Glutamatergic neuron (in vitro differentiated cells): ENCODE measurements at regions not wholly inside any gene's neighbourhood (a gene's known extent, or its start where the extent isn't known, plus 50 kb on each side); places are given as distances from the start of the nearest gene placed in this dataset.
"Not testable (repeated sequence)": the region's sequence is repeated elsewhere in the genome, so short reads cannot be mapped to it uniquely, and the experiment has no call there.

Source experiments
- DNase-seq: peaks from one replicate; pipeline ENCODE4 v3.0.0; 2022
- H3K27ac Mint-ChIP-seq: one replicate; pipeline ENCODE4 v1.8.0; 2020; ENCODE audit warnings: mild to moderate bottlenecking, mixed read lengths, inconsistent platforms; ENCODE audit not compliant: unreplicated experiment
- H3K27me3 Mint-ChIP-seq: one replicate; pipeline ENCODE4 v1.8.0; 2020; ENCODE audit warnings: mild to moderate bottlenecking, moderate library complexity, mixed read lengths, inconsistent platforms; ENCODE audit not compliant: unreplicated experiment
- H3K36me3 Mint-ChIP-seq: one replicate; pipeline ENCODE4 v1.8.0; 2020; ENCODE audit warnings: mild to moderate bottlenecking, mixed read lengths, inconsistent platforms; ENCODE audit not compliant: unreplicated experiment
- H3K4me1 Mint-ChIP-seq: one replicate; pipeline ENCODE4 v1.8.0; 2020; ENCODE audit warnings: mild to moderate bottlenecking, low read depth, mixed read lengths, inconsistent platforms; ENCODE audit not compliant: unreplicated experiment
- H3K4me3 Mint-ChIP-seq: one replicate; pipeline ENCODE4 v1.8.0; 2020; ENCODE audit warnings: mild to moderate bottlenecking, mixed read lengths, inconsistent platforms; ENCODE audit not compliant: unreplicated experiment
- H3K9me3 Mint-ChIP-seq: one replicate; pipeline ENCODE4 v1.8.0; 2020; ENCODE audit warnings: mild to moderate bottlenecking, moderate library complexity, mixed read lengths, inconsistent platforms; ENCODE audit not compliant: unreplicated experiment
- TF ChIP-seq, protein P1 (sequence below): fragments of 200-600 bp; sonication (generic); IDR thresholded peaks from one replicate; pipeline ENCODE4 v1.5.0; 2021; ENCODE audit not compliant: partially characterized antibody, unreplicated experiment

DNA sequence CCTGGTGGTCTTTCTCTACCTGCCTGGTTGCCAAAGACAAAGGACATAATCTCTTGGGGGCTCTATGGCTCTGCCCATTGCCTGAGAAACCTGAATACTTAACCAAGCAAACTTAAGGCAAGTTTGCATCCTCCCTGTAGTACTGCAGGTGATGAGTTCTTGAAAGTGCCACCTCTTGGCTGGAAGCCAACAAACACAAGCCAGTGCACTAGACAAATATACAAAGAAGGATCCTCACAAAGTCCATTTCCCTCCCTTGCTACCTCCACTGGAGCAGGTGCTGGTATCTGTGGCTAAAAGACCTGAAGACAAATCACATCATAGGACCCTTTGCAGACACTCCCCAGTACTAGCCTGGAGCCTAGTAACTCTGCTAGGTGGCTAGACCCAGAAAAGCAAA, 772.3 kb downstream of the SI start:
- TF ChIP-seq, protein P1, sequence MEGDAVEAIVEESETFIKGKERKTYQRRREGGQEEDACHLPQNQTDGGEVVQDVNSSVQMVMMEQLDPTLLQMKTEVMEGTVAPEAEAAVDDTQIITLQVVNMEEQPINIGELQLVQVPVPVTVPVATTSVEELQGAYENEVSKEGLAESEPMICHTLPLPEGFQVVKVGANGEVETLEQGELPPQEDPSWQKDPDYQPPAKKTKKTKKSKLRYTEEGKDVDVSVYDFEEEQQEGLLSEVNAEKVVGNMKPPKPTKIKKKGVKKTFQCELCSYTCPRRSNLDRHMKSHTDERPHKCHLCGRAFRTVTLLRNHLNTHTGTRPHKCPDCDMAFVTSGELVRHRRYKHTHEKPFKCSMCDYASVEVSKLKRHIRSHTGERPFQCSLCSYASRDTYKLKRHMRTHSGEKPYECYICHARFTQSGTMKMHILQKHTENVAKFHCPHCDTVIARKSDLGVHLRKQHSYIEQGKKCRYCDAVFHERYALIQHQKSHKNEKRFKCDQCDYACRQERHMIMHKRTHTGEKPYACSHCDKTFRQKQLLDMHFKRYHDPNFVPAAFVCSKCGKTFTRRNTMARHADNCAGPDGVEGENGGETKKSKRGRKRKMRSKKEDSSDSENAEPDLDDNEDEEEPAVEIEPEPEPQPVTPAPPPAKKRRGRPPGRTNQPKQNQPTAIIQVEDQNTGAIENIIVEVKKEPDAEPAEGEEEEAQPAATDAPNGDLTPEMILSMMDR, result no peak
- DNase-seq, result no peak
- H3K36me3 Mint-ChIP-seq, result no peaks in the 10 kb centered on the region
- peaks cover 3% of the 10 kb centered on the region for H3K9me3 Mint-ChIP-seq
- H3K27ac Mint-ChIP-seq, result no peak overlapping the region
- H3K4me1 Mint-ChIP-seq, result no peaks in the 10 kb centered on the region
- H3K27me3 Mint-ChIP-seq, result peaks cover 4% of the 10 kb centered on the region
- no peak overlapping the region for H3K4me3 Mint-ChIP-seq

DNA sequence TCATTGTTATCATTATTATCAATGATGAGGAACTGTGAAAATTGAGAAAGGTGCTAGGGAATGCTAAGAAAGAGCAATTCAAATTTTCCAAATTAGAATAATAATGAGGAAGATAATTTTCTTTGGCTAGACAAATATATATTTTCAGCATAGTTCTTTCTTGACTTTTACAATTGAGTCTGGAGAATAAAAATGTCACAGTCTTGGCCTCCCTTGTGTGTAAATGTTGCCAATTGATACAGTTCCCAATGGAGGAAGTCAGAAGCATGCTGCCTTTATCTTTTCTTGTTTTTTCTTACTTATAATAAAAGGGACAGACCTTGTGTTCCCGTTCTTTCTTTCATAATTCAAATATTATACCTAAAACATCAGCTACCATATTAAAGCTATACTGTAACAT, 774.4 kb downstream of the SI start:
- H3K36me3 Mint-ChIP-seq, result no peaks in the 10 kb centered on the region
- no peak overlapping the region for H3K27ac Mint-ChIP-seq
- no peak for DNase-seq
- peaks cover 3% of the 10 kb centered on the region for H3K9me3 Mint-ChIP-seq
- no peak overlapping the region for H3K4me3 Mint-ChIP-seq
- TF ChIP-seq, protein P1, result no peak
- H3K27me3 Mint-ChIP-seq, result peaks cover 4% of the 10 kb centered on the region
- no peaks in the 10 kb centered on the region for H3K4me1 Mint-ChIP-seq

DNA sequence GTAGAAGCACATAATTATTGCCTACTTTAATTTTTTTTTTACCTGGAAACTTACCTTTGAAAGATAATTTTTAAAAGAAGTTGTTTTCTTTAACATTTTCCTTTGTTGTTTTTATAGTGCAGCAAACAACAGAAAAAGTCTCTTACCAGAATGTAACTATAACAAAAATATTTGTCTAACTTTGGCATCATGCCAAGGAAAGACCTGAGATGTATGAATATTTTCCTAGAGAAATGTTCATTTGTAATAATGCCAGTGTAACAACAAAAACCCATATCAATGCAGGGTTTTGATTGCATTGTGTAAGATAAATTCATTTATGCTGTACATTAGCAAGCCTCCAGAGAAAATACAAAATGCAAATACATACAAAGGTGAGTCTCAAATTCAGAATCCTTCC, 775.7 kb downstream of the SI start:
- H3K36me3 Mint-ChIP-seq, result no peaks in the 10 kb centered on the region
- no peak overlapping the region for H3K4me3 Mint-ChIP-seq
- H3K4me1 Mint-ChIP-seq, result no peaks in the 10 kb centered on the region
- no peak for DNase-seq
- no peaks in the 10 kb centered on the region for H3K27me3 Mint-ChIP-seq
- H3K27ac Mint-ChIP-seq, result no peak overlapping the region
- H3K9me3 Mint-ChIP-seq, result no peaks in the 10 kb centered on the region
- TF ChIP-seq, protein P1, result no peak

DNA sequence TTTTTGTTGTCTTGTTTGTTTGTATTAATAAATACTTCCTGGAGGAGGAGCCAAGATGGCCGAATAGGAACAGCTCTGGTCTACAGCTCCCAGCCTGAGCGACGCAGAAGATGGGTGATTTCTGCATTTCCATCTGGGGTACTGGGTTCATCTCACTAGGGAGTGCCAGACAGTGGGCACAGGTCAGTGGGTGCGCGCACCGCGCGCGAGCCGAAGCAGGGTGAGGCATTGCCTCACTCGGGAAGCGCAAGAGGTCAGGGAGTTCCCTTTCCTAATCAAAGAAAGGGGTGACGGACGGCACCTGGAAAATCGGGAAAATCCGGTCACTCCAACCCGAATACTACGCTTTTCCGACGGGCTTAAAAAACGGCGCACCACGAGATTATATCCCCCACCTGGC, 786.8 kb downstream of the SI start:
- not testable (repeated sequence) for H3K4me1 Mint-ChIP-seq, H3K27ac Mint-ChIP-seq, H3K4me3 Mint-ChIP-seq, H3K9me3 Mint-ChIP-seq, H3K27me3 Mint-ChIP-seq, DNase-seq, H3K36me3 Mint-ChIP-seq

DNA sequence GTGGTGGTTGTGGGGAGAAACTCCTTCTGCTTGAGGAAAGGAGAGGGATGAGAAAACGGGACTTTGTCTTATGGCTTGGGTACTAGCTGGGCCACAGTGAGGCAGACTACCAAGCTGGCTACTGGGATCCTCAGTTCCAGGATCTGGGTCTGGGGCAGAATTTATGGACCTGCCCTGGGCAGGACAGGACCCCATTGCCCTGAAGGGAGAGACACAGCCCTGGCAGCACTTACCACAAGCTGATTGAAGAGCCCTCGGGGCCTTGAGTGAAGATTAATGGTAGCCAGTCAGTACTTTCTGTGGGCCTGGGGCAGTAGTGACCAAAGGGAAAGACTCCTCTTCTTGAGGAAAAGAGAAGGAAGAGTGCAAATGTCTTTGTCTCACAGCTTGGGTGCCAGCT, 799.7 kb downstream of the SI start:
- Mint-ChIP-seq H3K27ac (no peak overlapping the region), H3K9me3 (no peaks in the 10 kb centered on the region), H3K4me3 (no peak overlapping the region), H3K4me1 (no peaks in the 10 kb centered on the region), H3K36me3 (no peaks in the 10 kb centered on the region), H3K27me3 (no peaks in the 10 kb centered on the region)
- TF ChIP-seq, protein P1, result no peak
- DNase-seq, result no peak

DNA sequence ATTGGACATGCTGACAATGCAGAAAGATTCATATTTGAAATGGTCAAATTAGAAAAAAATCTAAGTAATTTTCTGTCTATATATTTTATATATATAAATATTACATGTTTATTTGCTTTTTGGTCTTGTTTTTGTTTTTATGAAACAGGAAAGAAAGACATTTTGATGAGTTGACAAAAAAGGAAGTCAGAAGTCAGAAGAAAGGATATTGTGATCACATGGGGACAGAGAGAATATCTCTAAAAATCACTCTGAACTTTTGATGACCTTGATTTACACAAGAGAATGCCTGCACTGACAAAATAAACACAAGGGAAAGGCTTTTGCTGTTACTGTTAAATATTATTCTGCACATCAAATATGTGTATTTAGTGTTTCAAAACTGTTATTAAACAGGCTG, 811.2 kb downstream of the SI start:
- Mint-ChIP-seq H3K4me3 (no peak overlapping the region), H3K9me3 (no peaks in the 10 kb centered on the region), H3K4me1 (no peaks in the 10 kb centered on the region), H3K27ac (no peak overlapping the region), H3K27me3 (no peaks in the 10 kb centered on the region), H3K36me3 (no peaks in the 10 kb centered on the region)
- DNase-seq, result no peak
- TF ChIP-seq, protein P1, result no peak
